OCI-LY7 (cell line): ENCODE measurements at regions not wholly inside any gene's neighbourhood (a gene's known extent, or its start where the extent isn't known, plus 50 kb on each side); places are given as distances from the start of the nearest gene placed in this dataset.

Experiments used
- BruUV-seq: library from RNA; stranded (reverse); fragments of 400-500 nt; replicated peaks from 2 replicates; lab custom pipeline; 2021; lab: Mats Ljungman, UMichigan
- CTCF ChIA-PET: fragments of 300-600 bp; sonication (Branson Sonifier 250); formaldehyde crosslinking; loops from one replicate; lab custom pipeline; 2022; ENCODE audit warnings: antibody characterized with exemption; ENCODE audit not compliant: unreplicated experiment; lab: Charles Lee
- POLR2A ChIA-PET: fragments of 300-600 bp; sonication (Branson Sonifier 250); formaldehyde crosslinking; loops from one replicate; lab custom pipeline; 2022; ENCODE audit warnings: antibody characterized with exemption; lab: Charles Lee
- DNase-seq: peaks from one replicate; pipeline ENCODE4 v3.0.0-alpha.2; 2015; ENCODE audit warnings: low spot score
- H2AFZ ChIP-seq: fragments of 200-600 bp; sonication (generic), shearing (Covaris generic); 2 replicates; pipeline ENCODE4 v1.6.1; 2014; ENCODE audit warnings: mild to moderate bottlenecking, antibody characterized with exemption, low read length, moderate library complexity
- H3K27ac ChIP-seq: fragments of 200-600 bp; sonication (generic); 2 replicates; pipeline ENCODE4 v1.5.1; 2014; ENCODE audit warnings: mixed run types, low read depth, mild to moderate bottlenecking, moderate library complexity, low read length, inconsistent platforms; ENCODE audit not compliant: poor library complexity, severe bottlenecking
- H3K36me3 ChIP-seq: fragments of 200-600 bp; sonication (generic); 2 replicates; pipeline ENCODE4 v1.6.1; 2014; ENCODE audit warnings: mild to moderate bottlenecking, antibody characterized with exemption, low read length, moderate library complexity, mixed read lengths; ENCODE audit not compliant: insufficient read depth
- H3K4me1 ChIP-seq: fragments of 200-600 bp; sonication (generic); 2 replicates; pipeline ENCODE4 v1.5.1; 2014; ENCODE audit warnings: mild to moderate bottlenecking, low read length; ENCODE audit not compliant: insufficient read depth, poor library complexity, severe bottlenecking
- H3K4me2 ChIP-seq: fragments of 200-600 bp; sonication (generic); 2 replicates; pipeline ENCODE4 v1.6.1; 2014; ENCODE audit warnings: mild to moderate bottlenecking, low read length
- H3K4me3 ChIP-seq: fragments of 200-600 bp; sonication (generic); 2 replicates; pipeline ENCODE4 v1.5.1; 2014; ENCODE audit warnings: mild to moderate bottlenecking, low read depth, low read length; ENCODE audit not compliant: poor library complexity, severe bottlenecking
- H3K79me2 ChIP-seq: fragments of 200-600 bp; sonication (generic); 2 replicates; pipeline ENCODE4 v1.6.1; 2016; ENCODE audit warnings: low read depth, mild to moderate bottlenecking, low read length, moderate library complexity, mixed read lengths; ENCODE audit not compliant: insufficient read depth
- H3K9me2 ChIP-seq: fragments of 200-600 bp; sonication (generic); 2 replicates; pipeline ENCODE4 v1.6.1; 2016; ENCODE audit warnings: mild to moderate bottlenecking, low read length, mixed read lengths; ENCODE audit not compliant: insufficient read depth
- H3K9me3 ChIP-seq: fragments of 200-600 bp; sonication (generic); 2 replicates; pipeline ENCODE4 v1.6.1; 2014; ENCODE audit warnings: mild to moderate bottlenecking, mixed run types, low read length, mixed read lengths
- H4K20me1 ChIP-seq: fragments of 200-600 bp; sonication (generic); 2 replicates; pipeline ENCODE4 v1.6.1; 2014; ENCODE audit warnings: mild to moderate bottlenecking, antibody characterized with exemption, low read length, moderate library complexity, mixed read lengths; ENCODE audit not compliant: insufficient read depth
- CTCF ChIP-seq: fragments of 200-600 bp; sonication (generic); conservative IDR thresholded peaks from 2 replicates; pipeline ENCODE4 v1.5.1; 2014; ENCODE audit warnings: mild to moderate bottlenecking, antibody characterized with exemption, low read length, moderate library complexity, mixed read lengths
- EZH2phosphoT487 ChIP-seq: fragments of 200-600 bp; sonication (generic); IDR thresholded peaks from 2 replicates; pipeline ENCODE4 v1.6.1; 2018; ENCODE audit warnings: low read depth, borderline replicate concordance, mild to moderate bottlenecking, mixed run types, antibody characterized with exemption, low read length, moderate library complexity, mixed read lengths
- intact Hi-C: fragments of 100-400 bp; cut with micrococcal nuclease; formaldehyde crosslinking; loops from one replicate; pipeline ENCODE4 v1.10.0; 2022; ENCODE audit not compliant: unreplicated experiment

DNA sequence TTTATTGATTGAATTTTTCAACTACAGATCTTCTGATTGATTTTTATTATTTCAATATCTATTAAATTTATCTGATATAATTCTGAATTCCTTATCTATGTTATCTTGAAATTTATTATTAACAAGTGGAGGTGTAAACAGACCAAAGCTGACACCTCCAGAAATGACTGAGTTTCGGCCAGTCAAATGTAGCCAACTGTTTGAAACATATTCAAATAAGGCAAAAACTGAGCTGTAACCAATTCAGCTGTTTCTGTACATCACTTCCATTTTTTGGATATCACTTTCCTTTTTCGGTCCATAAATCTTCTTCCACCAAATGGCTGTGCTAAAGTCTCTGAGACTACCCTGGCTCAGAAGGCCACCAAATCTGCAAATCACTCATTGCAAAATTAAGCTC lies 2127.3 kb upstream of the AGA start:
- no peaks in the 10 kb centered on the region for H3K9me2 ChIP-seq

GRCh38 chr4:179582164-179582905 lies 2140.1 kb upstream of the AGA start:
- no TSS peak for BruUV-seq
- Histone ChIP-seq H3K9me2 (no peaks in the 10 kb centered on the region), H2AFZ (no peak overlapping the region), H3K4me2 (no peak overlapping the region), H3K4me3 (no peak overlapping the region), H3K27ac (no peak overlapping the region), H3K9me3 (no peaks in the 10 kb centered on the region), H3K36me3 (no peaks in the 10 kb centered on the region), H4K20me1 (no peaks in the 10 kb centered on the region), H3K79me2 (no peaks in the 10 kb centered on the region), H3K4me1 (no peaks in the 10 kb centered on the region)
- DNase-seq: no peak
- TF ChIP-seq CTCF (no peak), EZH2phosphoT487 (no peak)
- ChIA-PET POLR2A (no interaction called here), CTCF (no interaction called here)
- intact Hi-C loops: no loop called here

More for the DNA sequence above, 2127.3 kb upstream of the AGA start:
- Histone ChIP-seq H3K36me3 (no peaks in the 10 kb centered on the region), H3K4me1 (no peaks in the 10 kb centered on the region), H3K4me3 (no peak overlapping the region), H3K27ac (no peak overlapping the region), H3K79me2 (no peaks in the 10 kb centered on the region), H2AFZ (no peak overlapping the region), H3K4me2 (no peak overlapping the region), H3K9me3 (no peaks in the 10 kb centered on the region), H4K20me1 (no peaks in the 10 kb centered on the region)
- ChIA-PET POLR2A (interaction anchor here (0.7 kb wide), 1 partner anchor 8 kb away, joined by 3 read pairs; no protein-coding TSS in a partner anchor), CTCF (no interaction called here)
- intact Hi-C loops: no loop called here
- DNase-seq: no peak
- TF ChIP-seq EZH2phosphoT487 (no peak), CTCF (no peak)
- no TSS peak for BruUV-seq

DNA sequence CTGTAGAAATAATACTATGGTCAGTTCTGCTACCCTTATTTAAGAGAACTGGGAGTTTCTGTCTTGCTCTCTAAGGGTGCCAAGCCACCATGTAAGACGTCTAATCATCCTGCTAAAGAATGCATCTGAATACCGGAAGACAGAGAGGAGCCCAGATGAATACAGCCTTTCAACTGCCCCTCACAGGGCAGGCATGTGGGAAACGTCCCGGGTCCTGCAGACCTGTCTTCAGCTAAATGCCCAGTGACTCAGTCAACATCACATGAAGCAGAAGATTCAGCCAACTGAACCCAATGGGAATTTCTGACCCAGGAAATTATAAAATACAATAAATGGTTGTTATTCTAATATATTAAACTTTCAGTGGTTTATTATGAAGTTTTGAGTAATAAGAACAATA lies 2141.0 kb upstream of the AGA start:
- Histone ChIP-seq H3K79me2 (no peaks in the 10 kb centered on the region), H3K4me3 (no peak overlapping the region), H4K20me1 (no peaks in the 10 kb centered on the region), H3K27ac (no peak overlapping the region), H3K9me2 (no peaks in the 10 kb centered on the region), H3K4me2 (no peak overlapping the region), H3K4me1 (no peaks in the 10 kb centered on the region), H2AFZ (no peak overlapping the region), H3K9me3 (no peaks in the 10 kb centered on the region), H3K36me3 (no peaks in the 10 kb centered on the region)
- DNase-seq: no peak
- intact Hi-C loops: no loop called here
- CTCF ChIA-PET: no interaction called here
- POLR2A ChIA-PET: no interaction called here
- TF ChIP-seq CTCF (no peak), EZH2phosphoT487 (no peak)
- BruUV-seq: no TSS peak
